GM19328 (cell line): ENCODE measurements at regions not wholly inside any gene's neighbourhood (a gene's known extent, or its start where the extent isn't known, plus 50 kb on each side); places are given as distances from the start of the nearest gene placed in this dataset.

Experiments used
- ATAC-seq: cut with Tn5 transposase; IDR thresholded peaks from one replicate; pipeline ENCODE4 v1.9.1; 2021; ENCODE audit warnings: mild to moderate bottlenecking, moderate library complexity; ENCODE audit not compliant: unreplicated experiment

- no peak for ATAC-seq
Measured at GRCh38 chr5:119991625-119992024, 362.3 kb downstream of the FAM170A start.

GRCh38 chr5:119996128-119996527 lies 366.8 kb downstream of the FAM170A start:
- no peak for ATAC-seq

GRCh38 chr5:120007598-120007997 lies 378.2 kb downstream of the FAM170A start:
- ATAC-seq: no peak

GRCh38 chr5:120012431-120012830 lies 383.1 kb downstream of the FAM170A start:
- no peak for ATAC-seq

GRCh38 chr5:120014535-120014934 lies 385.2 kb downstream of the FAM170A start:
- ATAC-seq: no peak

GRCh38 chr5:120016717-120017382 lies 387.5 kb downstream of the FAM170A start:
- ATAC-seq: no peak

GRCh38 chr5:120017513-120017912 lies 388.2 kb downstream of the FAM170A start:
- no peak for ATAC-seq

- no peak for ATAC-seq
Measured at GRCh38 chr5:120035181-120035580, 405.8 kb downstream of the FAM170A start.

- ATAC-seq: no peak
Measured at GRCh38 chr5:120035815-120036577, 406.6 kb downstream of the FAM170A start.

GRCh38 chr5:120037451-120037850 lies 408.1 kb downstream of the FAM170A start:
- ATAC-seq: no peak

- no peak for ATAC-seq
Measured at GRCh38 chr5:120039111-120039510, 409.8 kb downstream of the FAM170A start.

GRCh38 chr5:120043431-120043830 lies 414.1 kb downstream of the FAM170A start:
- ATAC-seq: no peak

GRCh38 chr5:120052916-120053828 lies 410.9 kb upstream of the PRR16 start:
- no peak for ATAC-seq

GRCh38 chr5:120053841-120054240 lies 410.3 kb upstream of the PRR16 start:
- ATAC-seq: no peak

GRCh38 chr5:120055858-120056257 lies 408.2 kb upstream of the PRR16 start:
- ATAC-seq: no peak

GRCh38 chr5:120062515-120062917 lies 401.6 kb upstream of the PRR16 start:
- no peak for ATAC-seq

GRCh38 chr5:120072068-120072761 lies 391.9 kb upstream of the PRR16 start:
- no peak for ATAC-seq

- no peak for ATAC-seq
Measured at GRCh38 chr5:120073722-120074121, 390.4 kb upstream of the PRR16 start.

- ATAC-seq: no peak
Measured at GRCh38 chr5:120080781-120081180, 383.3 kb upstream of the PRR16 start.

GRCh38 chr5:120082316-120083068 lies 381.6 kb upstream of the PRR16 start:
- no peak for ATAC-seq
